ELF-1 (cell line): ENCODE measurements at regions not wholly inside any gene's neighbourhood (a gene's known extent, or its start where the extent isn't known, plus 50 kb on each side); places are given as distances from the start of the nearest gene placed in this dataset.
"Not testable (repeated sequence)": the region's sequence is repeated elsewhere in the genome, so short reads cannot be mapped to it uniquely, and the experiment has no call there.

Experiments used
- DNase-seq: peaks from one replicate; pipeline ENCODE4 v3.0.0-alpha.2; 2016; ENCODE audit warnings: low read depth, low spot score

- DNase-seq, result no peak
Measured at GRCh38 chr4:174010547-174010946, 272.9 kb downstream of the FBXO8 start.

- DNase-seq, result no peak
Measured at GRCh38 chr4:174009686-174010451, 273.6 kb downstream of the FBXO8 start.

GRCh38 chr4:174005422-174005821 is 278.0 kb downstream of the FBXO8 start:
- DNase-seq, result peak; percentile 73

GRCh38 chr4:173998471-173999144 is 284.9 kb downstream of the FBXO8 start:
- DNase-seq, result no peak

- DNase-seq, result not testable (repeated sequence)
Measured at GRCh38 chr4:173995779-173996178, 287.7 kb downstream of the FBXO8 start.

GRCh38 chr4:173991814-173992213 is 291.7 kb downstream of the FBXO8 start:
- no peak for DNase-seq

- no peak for DNase-seq
Measured at GRCh38 chr4:173991316-173991715, 292.2 kb downstream of the FBXO8 start.

GRCh38 chr4:173990869-173991210 is 292.6 kb downstream of the FBXO8 start:
- DNase-seq, result peak; percentile 40

- peak; percentile 28 for DNase-seq
Measured at GRCh38 chr4:173990126-173990868, 293.2 kb downstream of the FBXO8 start.

GRCh38 chr4:173963523-173963922 is 319.9 kb downstream of the FBXO8 start:
- not testable (repeated sequence) for DNase-seq

- DNase-seq, result no peak
Measured at GRCh38 chr4:173960398-173960797, 323.1 kb downstream of the FBXO8 start.

GRCh38 chr4:173958445-173958844 is 325.0 kb downstream of the FBXO8 start:
- DNase-seq, result no peak

- DNase-seq, result no peak
Measured at GRCh38 chr4:173943547-173943946, 339.9 kb downstream of the FBXO8 start.

- no peak for DNase-seq
Measured at GRCh38 chr4:173940146-173940545, 343.3 kb downstream of the FBXO8 start.

GRCh38 chr4:173937631-173938270 is 345.7 kb downstream of the FBXO8 start:
- no peak for DNase-seq

GRCh38 chr4:173936861-173937260 is 346.6 kb downstream of the FBXO8 start:
- DNase-seq, result no peak

- no peak for DNase-seq
Measured at GRCh38 chr4:173935622-173936405, 347.7 kb downstream of the FBXO8 start.

GRCh38 chr4:173934933-173935620 is 348.4 kb downstream of the FBXO8 start:
- peak; percentile 19 for DNase-seq

GRCh38 chr4:173934201-173934600 is 349.3 kb downstream of the FBXO8 start:
- no peak for DNase-seq

GRCh38 chr4:173932701-173933100 is 350.8 kb downstream of the FBXO8 start:
- DNase-seq, result no peak
